ENCODE measurements at regions not wholly inside any gene's neighbourhood (a gene's known extent, or its start where the extent isn't known, plus 50 kb on each side); places are given as distances from the start of the nearest gene placed in this dataset.

DNA sequence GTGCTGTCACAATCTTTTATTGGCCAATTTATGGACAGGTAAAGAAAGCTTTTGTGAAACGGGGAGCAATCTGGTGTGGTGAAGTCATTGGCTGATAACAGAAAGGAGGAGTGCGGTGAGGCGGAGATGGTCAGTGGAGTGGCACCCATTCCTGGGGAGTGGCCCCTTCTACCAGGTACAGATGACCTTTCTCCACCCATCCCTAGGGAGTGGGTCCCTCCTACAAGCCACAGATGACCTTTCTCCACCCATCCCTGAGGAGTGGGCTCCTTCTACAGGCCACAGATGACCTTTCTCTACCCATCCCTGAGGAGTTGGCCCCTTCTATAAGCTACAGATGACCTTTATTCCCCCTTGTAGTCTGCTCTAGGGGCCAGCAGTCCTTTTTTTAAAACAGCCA lies 267.6 kb upstream of the IRX2 start:
- TF ChIP-seq EZH2phosphoT487 (IDR thresholded peaks at IDR 0.05; ENCODE audit: borderline replicate concordance, low read length) (no peak), EZH2 (IDR thresholded peaks at IDR 0.05; ENCODE audit: low read length, unreplicated experiment) (no peak)
- TF ChIP-seq, protein P1, sequence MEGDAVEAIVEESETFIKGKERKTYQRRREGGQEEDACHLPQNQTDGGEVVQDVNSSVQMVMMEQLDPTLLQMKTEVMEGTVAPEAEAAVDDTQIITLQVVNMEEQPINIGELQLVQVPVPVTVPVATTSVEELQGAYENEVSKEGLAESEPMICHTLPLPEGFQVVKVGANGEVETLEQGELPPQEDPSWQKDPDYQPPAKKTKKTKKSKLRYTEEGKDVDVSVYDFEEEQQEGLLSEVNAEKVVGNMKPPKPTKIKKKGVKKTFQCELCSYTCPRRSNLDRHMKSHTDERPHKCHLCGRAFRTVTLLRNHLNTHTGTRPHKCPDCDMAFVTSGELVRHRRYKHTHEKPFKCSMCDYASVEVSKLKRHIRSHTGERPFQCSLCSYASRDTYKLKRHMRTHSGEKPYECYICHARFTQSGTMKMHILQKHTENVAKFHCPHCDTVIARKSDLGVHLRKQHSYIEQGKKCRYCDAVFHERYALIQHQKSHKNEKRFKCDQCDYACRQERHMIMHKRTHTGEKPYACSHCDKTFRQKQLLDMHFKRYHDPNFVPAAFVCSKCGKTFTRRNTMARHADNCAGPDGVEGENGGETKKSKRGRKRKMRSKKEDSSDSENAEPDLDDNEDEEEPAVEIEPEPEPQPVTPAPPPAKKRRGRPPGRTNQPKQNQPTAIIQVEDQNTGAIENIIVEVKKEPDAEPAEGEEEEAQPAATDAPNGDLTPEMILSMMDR (conservative IDR thresholded peaks at IDR 0.05; ENCODE audit: low read depth, low read length) = no peak
- Histone ChIP-seq H3F3A (ENCODE audit: low read length, unreplicated experiment) (no peaks in the 10 kb centered on the region), H3K27ac (ENCODE audit: low read length) (no peak overlapping the region), H3K4me3 (ENCODE audit: low read length) (no peak overlapping the region), H3K27me3 (ENCODE audit: low read length) (no peaks in the 10 kb centered on the region), H3K9me2 (replicated peaks; ENCODE audit: low read length) (no peaks in the 10 kb centered on the region), H3K79me2 (ENCODE audit: low read length) (no peaks in the 10 kb centered on the region), H4K20me1 (ENCODE audit: low read length) (no peaks in the 10 kb centered on the region), H3K4me2 (ENCODE audit: low read length) (no peak overlapping the region), H3K36me3 (ENCODE audit: low read depth, low read length) (no peaks in the 10 kb centered on the region), H3K4me1 (ENCODE audit: insufficient read depth, low read length) (no peaks in the 10 kb centered on the region), H3K9me3 (ENCODE audit: low read length) (0 out of 2 replicates have a peak, but pooled peaks cover 2% of the 10 kb centered on the region), H3K9ac (ENCODE audit: low read length) (no peak overlapping the region), H2AFZ (ENCODE audit: low read length) (no peak overlapping the region)
- CTCF ChIA-PET = no interaction called here
- DNase-seq (no peak), ATAC-seq (no peak)
- POLR2A ChIA-PET (ENCODE audit: unreplicated experiment) = no interaction called here
- intact Hi-C loops (cut with micrococcal nuclease) = no loop called here
- no TSS peak for BruUV-seq (replicated peaks)

DNA sequence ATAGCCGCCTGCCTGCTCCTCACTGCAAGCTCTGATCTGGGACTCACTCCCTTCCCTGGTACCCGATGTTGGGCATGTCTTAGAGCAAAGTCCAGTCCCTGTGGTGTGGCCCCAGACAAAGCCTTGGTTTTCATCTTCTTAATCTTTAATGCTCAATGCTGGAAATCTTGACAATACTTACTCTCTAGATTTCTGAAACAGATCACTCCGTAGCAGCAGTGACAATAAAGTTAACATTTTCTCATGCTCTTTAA lies 260.2 kb upstream of the IRX2 start:
- ChIA-PET CTCF (no interaction called here), POLR2A (ENCODE audit: unreplicated experiment) (no interaction called here)
- no peaks in the 10 kb centered on the region for H4K20me1 ChIP-seq (ENCODE audit: low read length)
- TF ChIP-seq, protein P1 (conservative IDR thresholded peaks at IDR 0.05; ENCODE audit: low read depth, low read length) = no peak
- TF ChIP-seq EZH2phosphoT487 (IDR thresholded peaks at IDR 0.05; ENCODE audit: borderline replicate concordance, low read length) = no peak
- no peak for TF ChIP-seq EZH2 (IDR thresholded peaks at IDR 0.05; ENCODE audit: low read length, unreplicated experiment)
- no peak for DNase-seq
- H3K79me2 ChIP-seq (ENCODE audit: low read length) = no peaks in the 10 kb centered on the region
- intact Hi-C loops (cut with micrococcal nuclease) = no loop called here
- no peak for ATAC-seq
- H3K36me3 ChIP-seq (ENCODE audit: low read depth, low read length) = no peaks in the 10 kb centered on the region
- H3K4me3 ChIP-seq (ENCODE audit: low read length) = no peak overlapping the region
- H3F3A ChIP-seq (ENCODE audit: low read length, unreplicated experiment) = no peaks in the 10 kb centered on the region
- no peak overlapping the region for H3K4me2 ChIP-seq (ENCODE audit: low read length)
- no peak overlapping the region for H2AFZ ChIP-seq (ENCODE audit: low read length)
- no TSS peak for BruUV-seq (replicated peaks)
- no peaks in the 10 kb centered on the region for H3K4me1 ChIP-seq (ENCODE audit: insufficient read depth, low read length)
- H3K9me2 ChIP-seq (replicated peaks; ENCODE audit: low read length) = no peaks in the 10 kb centered on the region
- no peak overlapping the region for H3K9ac ChIP-seq (ENCODE audit: low read length)
- H3K9me3 ChIP-seq (ENCODE audit: low read length) = 0 out of 2 replicates have a peak, but pooled peaks cover 12% of the 10 kb centered on the region
- no peaks in the 10 kb centered on the region for H3K27me3 ChIP-seq (ENCODE audit: low read length)
- no peak overlapping the region for H3K27ac ChIP-seq (ENCODE audit: low read length)

DNA sequence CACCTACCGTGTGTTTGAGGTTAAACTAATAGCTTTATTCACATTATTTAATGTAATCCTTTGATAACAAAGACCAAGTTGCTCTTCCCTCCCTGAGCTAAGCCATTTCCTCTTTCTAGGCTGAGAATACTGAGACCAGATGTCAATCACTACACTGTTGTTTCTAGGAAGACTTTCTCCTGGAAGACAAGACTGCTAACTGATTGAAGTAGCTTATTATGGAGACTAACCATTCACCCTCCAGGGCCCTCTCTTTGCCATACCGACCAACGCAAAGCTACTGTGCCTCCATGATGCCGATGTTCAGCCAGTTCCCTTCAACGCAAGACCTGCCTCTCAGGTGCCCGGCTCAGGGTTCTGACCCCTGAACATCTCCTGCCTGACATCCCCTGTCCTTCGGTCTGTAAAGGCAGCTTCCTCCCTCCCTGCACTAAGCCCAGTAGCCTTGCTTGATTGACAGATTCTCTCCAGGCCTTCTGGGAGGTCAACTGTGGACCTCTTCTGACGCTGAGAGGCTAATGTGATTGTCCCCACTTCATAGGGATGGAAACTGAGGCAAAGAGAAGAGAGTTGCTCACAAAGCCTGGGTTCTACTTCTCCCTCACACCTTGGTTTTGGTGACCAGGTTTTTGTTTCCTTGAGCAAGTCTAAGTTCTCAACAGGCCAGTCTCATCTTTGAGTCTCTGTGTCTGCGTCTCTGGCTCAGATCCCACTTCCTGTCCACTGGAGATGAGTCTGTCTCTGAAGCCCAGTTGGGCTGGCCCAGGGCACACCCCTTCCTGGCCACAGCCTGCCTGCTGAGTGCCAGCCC lies 259.7 kb upstream of the IRX2 start:
- intact Hi-C loops (cut with micrococcal nuclease) = no loop called here
- no peak for DNase-seq
- H3K9ac ChIP-seq (ENCODE audit: low read length) = no peak overlapping the region
- H3K36me3 ChIP-seq (ENCODE audit: low read depth, low read length) = no peaks in the 10 kb centered on the region
- H2AFZ ChIP-seq (ENCODE audit: low read length) = no peak overlapping the region
- CTCF ChIA-PET = no interaction called here
- no peak for TF ChIP-seq EZH2phosphoT487 (IDR thresholded peaks at IDR 0.05; ENCODE audit: borderline replicate concordance, low read length)
- TF ChIP-seq, protein P1 (conservative IDR thresholded peaks at IDR 0.05; ENCODE audit: low read depth, low read length) = no peak
- TF ChIP-seq EZH2 (IDR thresholded peaks at IDR 0.05; ENCODE audit: low read length, unreplicated experiment) = no peak
- H3K9me2 ChIP-seq (replicated peaks; ENCODE audit: low read length) = no peaks in the 10 kb centered on the region
- H3K79me2 ChIP-seq (ENCODE audit: low read length) = no peaks in the 10 kb centered on the region
- H3K4me3 ChIP-seq (ENCODE audit: low read length) = no peak overlapping the region
- H3K4me1 ChIP-seq (ENCODE audit: insufficient read depth, low read length) = no peaks in the 10 kb centered on the region
- no TSS peak for BruUV-seq (replicated peaks)
- H3K27ac ChIP-seq (ENCODE audit: low read length) = no peak overlapping the region
- H3K27me3 ChIP-seq (ENCODE audit: low read length) = no peaks in the 10 kb centered on the region
- 0 out of 2 replicates have a peak, but pooled peaks cover 12% of the 10 kb centered on the region for H3K9me3 ChIP-seq (ENCODE audit: low read length)
- ATAC-seq = no peak
- no peaks in the 10 kb centered on the region for H4K20me1 ChIP-seq (ENCODE audit: low read length)
- H3K4me2 ChIP-seq (ENCODE audit: low read length) = no peak overlapping the region
- POLR2A ChIA-PET (ENCODE audit: unreplicated experiment) = no interaction called here
- no peaks in the 10 kb centered on the region for H3F3A ChIP-seq (ENCODE audit: low read length, unreplicated experiment)
